Mesenchymal stem cell (in vitro differentiated cells and primary cell): ENCODE measurements at regions not wholly inside any gene's neighbourhood (a gene's known extent, or its start where the extent isn't known, plus 50 kb on each side); places are given as distances from the start of the nearest gene placed in this dataset.

Experiments
- DNase-seq: peaks from one replicate; pipeline ENCODE4 v3.0.0-alpha.2; 2013
- H2AFZ ChIP-seq: one replicate; pipeline ENCODE4 v1.6.1; 2013; ENCODE audit warnings: low read depth, mild to moderate bottlenecking, control low read depth, inconsistent platforms, low read length, moderate library complexity
- H2AK5ac ChIP-seq: 2 replicates; pipeline ENCODE4 v1.6.1; 2013; ENCODE audit warnings: low read length, moderate library complexity, mild to moderate bottlenecking, inconsistent platforms; ENCODE audit not compliant: severe bottlenecking
- H2BK120ac ChIP-seq: one replicate; pipeline ENCODE4 v1.6.1; 2013; ENCODE audit warnings: low read depth, mild to moderate bottlenecking, inconsistent platforms, low read length, moderate library complexity
- H2BK12ac ChIP-seq, 2 experiments: one replicate each; pipeline ENCODE4 v1.6.1; 2013; ENCODE audit warnings: inconsistent platforms in 2 of 2, low read length in 2 of 2, mild to moderate bottlenecking in 2 of 2, moderate library complexity in 2 of 2, control low read depth in 1 of 2
- H2BK15ac ChIP-seq: one replicate; pipeline ENCODE4 v1.6.1; 2013; ENCODE audit warnings: mild to moderate bottlenecking, low read depth, inconsistent platforms; ENCODE audit not compliant: poor library complexity, severe bottlenecking
- H2BK5ac ChIP-seq: 2 replicates; pipeline ENCODE4 v1.6.1; 2013; ENCODE audit warnings: low read depth, mild to moderate bottlenecking, low read length, control low read depth, inconsistent platforms; ENCODE audit not compliant: poor library complexity, severe bottlenecking
- H3K14ac ChIP-seq, 2 experiments: one replicate each; pipeline ENCODE4 v1.6.1; 2013; ENCODE audit warnings: inconsistent platforms in 2 of 2, low read length in 2 of 2, control low read depth in 1 of 2, mild to moderate bottlenecking in 1 of 2, moderate library complexity in 1 of 2
- H3K18ac ChIP-seq, 2 experiments: one replicate each; pipeline ENCODE4 v1.6.1; 2013; ENCODE audit warnings: inconsistent platforms in 2 of 2, low read length in 2 of 2, control low read depth in 1 of 2, low read depth in 1 of 2, mild to moderate bottlenecking in 1 of 2
- H3K23ac ChIP-seq, 2 experiments: one replicate each; pipeline ENCODE4 v1.6.1; 2013; ENCODE audit warnings: inconsistent platforms in 2 of 2, low read length in 2 of 2, mild to moderate bottlenecking in 2 of 2, moderate library complexity in 2 of 2, control low read depth in 1 of 2
- H3K27ac ChIP-seq: 2 replicates; pipeline ENCODE4 v1.5.1; 2013; ENCODE audit warnings: mild to moderate bottlenecking, moderate library complexity, low read length, control low read depth, inconsistent platforms; ENCODE audit not compliant: poor library complexity, severe bottlenecking
- H3K27me3 ChIP-seq, 2 experiments: 2 replicates each; pipeline versions ENCODE4 v1.6.1 to v1.7.0; 2013; ENCODE audit warnings: low read length in 2 of 2, mild to moderate bottlenecking in 2 of 2, moderate library complexity in 2 of 2, control low read depth in 1 of 2, inconsistent platforms in 1 of 2; ENCODE audit not compliant: control insufficient read depth in 1 of 2, insufficient read depth in 1 of 2
- H3K36me3 ChIP-seq, 2 experiments: 2 replicates each; pipeline versions ENCODE4 v1.6.1 to v1.7.0; 2013; ENCODE audit warnings: low read length in 2 of 2, control low read depth in 1 of 2, inconsistent platforms in 1 of 2, low read depth in 1 of 2, mild to moderate bottlenecking in 1 of 2; ENCODE audit not compliant: insufficient read depth in 2 of 2, control insufficient read depth in 1 of 2
- H3K4ac ChIP-seq, 2 experiments: one replicate each; pipeline ENCODE4 v1.6.1; 2013; ENCODE audit warnings: inconsistent platforms in 2 of 2, low read length in 2 of 2, mild to moderate bottlenecking in 2 of 2, moderate library complexity in 2 of 2, control low read depth in 1 of 2, low read depth in 1 of 2
- H3K4me1 ChIP-seq: 2 replicates; pipeline ENCODE4 v1.6.1; 2013; ENCODE audit warnings: low read depth, low read length, control low read depth; ENCODE audit not compliant: control insufficient read depth, insufficient read depth
- H3K4me2 ChIP-seq: 2 replicates; pipeline ENCODE4 v1.6.1; 2013; ENCODE audit warnings: low read length, mild to moderate bottlenecking, inconsistent platforms; ENCODE audit not compliant: poor library complexity, severe bottlenecking
- H3K4me3 ChIP-seq, 2 experiments: 2 replicates each; pipeline versions ENCODE4 v1.5.1 to v1.7.0; 2013; ENCODE audit warnings: low read length in 2 of 2, mild to moderate bottlenecking in 2 of 2, control low read depth in 1 of 2, low read depth in 1 of 2; ENCODE audit not compliant: insufficient read depth in 1 of 2
- H3K79me1 ChIP-seq: replicated peaks from 2 replicates; pipeline ENCODE4 v1.6.1; 2013; ENCODE audit warnings: mild to moderate bottlenecking, control low read depth, low read length, inconsistent platforms; ENCODE audit not compliant: poor library complexity, severe bottlenecking
- H3K9ac ChIP-seq: 2 replicates; pipeline ENCODE4 v1.7.0; 2013; ENCODE audit warnings: mild to moderate bottlenecking, low read length, moderate library complexity
- H3K9me3 ChIP-seq: 2 replicates; pipeline ENCODE4 v1.7.0; 2013; ENCODE audit warnings: mild to moderate bottlenecking, low read length; ENCODE audit not compliant: control insufficient read depth
- H4K8ac ChIP-seq: one replicate; pipeline ENCODE4 v1.6.1; 2013; ENCODE audit warnings: inconsistent platforms, mild to moderate bottlenecking, low read length, moderate library complexity
- H4K91ac ChIP-seq: one replicate; pipeline ENCODE4 v1.6.1; 2013; ENCODE audit warnings: mild to moderate bottlenecking, low read length, inconsistent platforms
- WGBS: methylation state at CpG from one replicate; pipeline ENCODE4 v1.1.7; 2013; ENCODE audit warnings: mixed read lengths; 5-methylcytosine and 5-hydroxymethylcytosine counted together

GRCh38 chr9:19994296-19994695 is 205.5 kb upstream of the SLC24A2 start:
- H3K4me2 ChIP-seq = no peak overlapping the region
- H3K79me1 ChIP-seq = no peaks in the 10 kb centered on the region
- no peak overlapping the region for H4K8ac ChIP-seq
- peaks cover 0 to 27% of the 10 kb centered on the region in 2 experiments for H3K27me3 ChIP-seq
- no peak overlapping the region for H2BK12ac ChIP-seq
- H2AFZ ChIP-seq = no peak overlapping the region
- no peak overlapping the region for H3K23ac ChIP-seq
- WGBS = 53% methylated on average over 2 of the region's 2 CpGs
- no peak overlapping the region for H3K9ac ChIP-seq
- no peaks in the 10 kb centered on the region for H3K9me3 ChIP-seq
- peaks cover 9% of the 10 kb centered on the region for H3K4me1 ChIP-seq
- no peak for DNase-seq
- H3K14ac ChIP-seq = no peak overlapping the region
- no peak overlapping the region for H2BK120ac ChIP-seq
- H3K36me3 ChIP-seq = no peaks in the 10 kb centered on the region
- no peak overlapping the region for H3K4me3 ChIP-seq
- H4K91ac ChIP-seq = no peak overlapping the region
- H3K18ac ChIP-seq = no peak overlapping the region
- no peak overlapping the region for H2AK5ac ChIP-seq
- no peak overlapping the region for H3K27ac ChIP-seq
- H3K4ac ChIP-seq = no peak overlapping the region
- H2BK15ac ChIP-seq = no peak overlapping the region
- H2BK5ac ChIP-seq = no peak overlapping the region

GRCh38 chr9:19992556-19992955 is 203.7 kb upstream of the SLC24A2 start:
- Histone ChIP-seq H2AFZ (no peak overlapping the region), H3K23ac (no peak overlapping the region), H3K4ac (no peak overlapping the region), H2BK5ac (no peak overlapping the region), H3K27ac (no peak overlapping the region), H4K91ac (no peak overlapping the region), H3K14ac (no peak overlapping the region), H3K9me3 (no peaks in the 10 kb centered on the region), H3K79me1 (no peaks in the 10 kb centered on the region), H3K4me1 (peaks cover 7% of the 10 kb centered on the region), H3K36me3 (no peaks in the 10 kb centered on the region), H3K27me3 (peaks cover 0 to 40% of the 10 kb centered on the region in 2 experiments), H2AK5ac (no peak overlapping the region), H3K4me3 (no peak overlapping the region), H3K4me2 (no peak overlapping the region), H2BK120ac (no peak overlapping the region), H3K18ac (no peak overlapping the region), H2BK12ac (no peak overlapping the region), H2BK15ac (no peak overlapping the region), H3K9ac (no peak overlapping the region), H4K8ac (no peak overlapping the region)
- 18% methylated on average over 2 of the region's 2 CpGs for WGBS
- DNase-seq = peak; percentile 47

GRCh38 chr9:19989213-19989612 is 200.4 kb upstream of the SLC24A2 start:
- no CpG with 5 or more reads among the region's 1 CpG for whole genome bisulfite sequencing
- peaks cover 0 to 35% of the 10 kb centered on the region in 2 experiments for H3K27me3 ChIP-seq
- H3K4me2 ChIP-seq = no peak overlapping the region
- H3K27ac ChIP-seq = no peak overlapping the region
- H3K9ac ChIP-seq = no peak overlapping the region
- H3K4ac ChIP-seq = no peak overlapping the region
- no peaks in the 10 kb centered on the region for H3K36me3 ChIP-seq
- no peak overlapping the region for H2AFZ ChIP-seq
- H2AK5ac ChIP-seq = no peak overlapping the region
- no peak overlapping the region for H3K4me3 ChIP-seq
- no peak for DNase-seq
- H4K91ac ChIP-seq = no peak overlapping the region
- no peak overlapping the region for H2BK12ac ChIP-seq
- H3K79me1 ChIP-seq = no peaks in the 10 kb centered on the region
- H3K18ac ChIP-seq = no peak overlapping the region
- no peak overlapping the region for H4K8ac ChIP-seq
- no peak overlapping the region for H3K23ac ChIP-seq
- no peaks in the 10 kb centered on the region for H3K9me3 ChIP-seq
- no peak overlapping the region for H2BK15ac ChIP-seq
- no peak overlapping the region for H3K14ac ChIP-seq
- H2BK120ac ChIP-seq = no peak overlapping the region
- H3K4me1 ChIP-seq = peaks cover 3% of the 10 kb centered on the region
- H2BK5ac ChIP-seq = no peak overlapping the region

- no peak overlapping the region for H2BK5ac ChIP-seq
- H2BK15ac ChIP-seq = no peak overlapping the region
- no peak overlapping the region for H3K4me3 ChIP-seq
- H2AK5ac ChIP-seq = no peak overlapping the region
- no peak overlapping the region for H3K4ac ChIP-seq
- no peak overlapping the region for H3K4me2 ChIP-seq
- H3K4me1 ChIP-seq = no peaks in the 10 kb centered on the region
- no peak overlapping the region for H4K8ac ChIP-seq
- no peak overlapping the region for H3K27ac ChIP-seq
- no peak overlapping the region for H2BK120ac ChIP-seq
- 95% methylated on average over 2 of the region's 2 CpGs for WGBS
- H3K14ac ChIP-seq = no peak overlapping the region
- no peaks in the 10 kb centered on the region for H3K36me3 ChIP-seq
- no peak overlapping the region for H4K91ac ChIP-seq
- no peaks in the 10 kb centered on the region for H3K79me1 ChIP-seq
- DNase-seq = no peak
- H2AFZ ChIP-seq = no peak overlapping the region
- H3K23ac ChIP-seq = no peak overlapping the region
- no peak overlapping the region for H2BK12ac ChIP-seq
- H3K9ac ChIP-seq = no peak overlapping the region
- peaks cover 0 to 28% of the 10 kb centered on the region in 2 experiments for H3K27me3 ChIP-seq
- H3K18ac ChIP-seq = no peak overlapping the region
- no peaks in the 10 kb centered on the region for H3K9me3 ChIP-seq
Observed at GRCh38 chr9:19988281-19988680, 199.4 kb upstream of the SLC24A2 start.
